Brain pericyte (primary cell): ENCODE measurements at regions not wholly inside any gene's neighbourhood (a gene's known extent, or its start where the extent isn't known, plus 50 kb on each side); places are given as distances from the start of the nearest gene placed in this dataset.

Experiments used
- DNase-seq: peaks from one replicate; pipeline ENCODE4 v3.0.0-alpha.2; 2012; ENCODE audit warnings: low read depth, low spot score

- DNase-seq, result no peak
These were observed 72.8 kb upstream of the FAM20C start for GRCh38 chr7:119392-120163.

GRCh38 chr7:120164-120991 lies 72.0 kb upstream of the FAM20C start:
- no peak for DNase-seq

- no peak for DNase-seq
These were observed 71.2 kb upstream of the FAM20C start for GRCh38 chr7:121002-121785.

- no peak for DNase-seq
These were observed 69.1 kb upstream of the FAM20C start for GRCh38 chr7:123237-123636.

- DNase-seq, result no peak
These were observed 68.0 kb upstream of the FAM20C start for GRCh38 chr7:124130-124949.

GRCh38 chr7:125061-125475 lies 67.3 kb upstream of the FAM20C start:
- no peak for DNase-seq

- DNase-seq, result no peak
These were observed 66.7 kb upstream of the FAM20C start for GRCh38 chr7:125661-126060.

- DNase-seq, result no peak
These were observed 66.0 kb upstream of the FAM20C start for GRCh38 chr7:126368-126767.

- no peak for DNase-seq
These were observed 65.2 kb upstream of the FAM20C start for GRCh38 chr7:127064-127598.

GRCh38 chr7:128171-129080 lies 63.9 kb upstream of the FAM20C start:
- no peak for DNase-seq

GRCh38 chr7:129366-130221 lies 62.8 kb upstream of the FAM20C start:
- DNase-seq, result no peak

- no peak for DNase-seq
These were observed 62.2 kb upstream of the FAM20C start for GRCh38 chr7:130222-130572.

GRCh38 chr7:130875-131780 lies 61.2 kb upstream of the FAM20C start:
- DNase-seq, result no peak

- no peak for DNase-seq
These were observed 60.4 kb upstream of the FAM20C start for GRCh38 chr7:131781-132482.

GRCh38 chr7:132899-133298 lies 59.5 kb upstream of the FAM20C start:
- no peak for DNase-seq

GRCh38 chr7:133470-133869 lies 58.9 kb upstream of the FAM20C start:
- DNase-seq, result no peak

GRCh38 chr7:134029-134428 lies 58.3 kb upstream of the FAM20C start:
- DNase-seq, result no peak
